ENCODE measurements at regions not wholly inside any gene's neighbourhood (a gene's known extent, or its start where the extent isn't known, plus 50 kb on each side); places are given as distances from the start of the nearest gene placed in this dataset.
"Not testable (repeated sequence)": the region's sequence is repeated elsewhere in the genome, so short reads cannot be mapped to it uniquely, and the experiment has no call there.

GRCh38 chrX:65871671-65872311 is 168.1 kb downstream of the VSIG4 start:
- peak; percentile 27 for TF ChIP-seq CTCF (IDR thresholded peaks at IDR 0.05; ENCODE audit: insufficient read depth, low read depth, low read length, missing control alignments)
- no peak overlapping the region for H3K4me3 ChIP-seq (ENCODE audit: low read depth, low read length)
- DNase-seq (ENCODE audit: low read depth), result peak; percentile 69

- DNase-seq (ENCODE audit: low read depth); H3K4me3 ChIP-seq (ENCODE audit: low read depth, low read length): not testable (repeated sequence)
Measured at GRCh38 chrX:65870544-65870943, 169.3 kb downstream of the VSIG4 start.

GRCh38 chrX:65866773-65867172 is 173.1 kb downstream of the VSIG4 start:
- no peak for TF ChIP-seq CTCF (IDR thresholded peaks at IDR 0.05; ENCODE audit: insufficient read depth, low read depth, low read length, missing control alignments)
- H3K4me3 ChIP-seq (ENCODE audit: low read depth, low read length), result no peak overlapping the region
- DNase-seq (ENCODE audit: low read depth), result peak; percentile 24

- TF ChIP-seq CTCF (IDR thresholded peaks at IDR 0.05; ENCODE audit: insufficient read depth, low read depth, low read length, missing control alignments), result no peak
- peak; percentile 72 for DNase-seq (ENCODE audit: low read depth)
- no peak overlapping the region for H3K4me3 ChIP-seq (ENCODE audit: low read depth, low read length)
Measured at GRCh38 chrX:65866146-65866545, 173.7 kb downstream of the VSIG4 start.

GRCh38 chrX:65862638-65863037 is 177.2 kb downstream of the VSIG4 start:
- no peak for DNase-seq (ENCODE audit: low read depth)
- no peak for TF ChIP-seq CTCF (IDR thresholded peaks at IDR 0.05; ENCODE audit: insufficient read depth, low read depth, low read length, missing control alignments)

GRCh38 chrX:65859299-65859698 is 180.6 kb downstream of the VSIG4 start:
- no peak for DNase-seq (ENCODE audit: low read depth)
- no peak for TF ChIP-seq CTCF (IDR thresholded peaks at IDR 0.05; ENCODE audit: insufficient read depth, low read depth, low read length, missing control alignments)
- H3K4me3 ChIP-seq (ENCODE audit: low read depth, low read length), result no peak overlapping the region

More at GRCh38 chrX:65862638-65863037, 177.2 kb downstream of the VSIG4 start:
- H3K4me3 ChIP-seq (ENCODE audit: low read depth, low read length), result no peak overlapping the region

GRCh38 chrX:65854437-65854836 is 185.4 kb downstream of the VSIG4 start:
- H3K4me3 ChIP-seq (ENCODE audit: low read depth, low read length); DNase-seq (ENCODE audit: low read depth): not testable (repeated sequence)

GRCh38 chrX:65851306-65851705 is 183.9 kb downstream of the MSN start:
- not testable (repeated sequence) for H3K4me3 ChIP-seq (ENCODE audit: low read depth, low read length); DNase-seq (ENCODE audit: low read depth)

- H3K4me3 ChIP-seq (ENCODE audit: low read depth, low read length); DNase-seq (ENCODE audit: low read depth): not testable (repeated sequence)
Measured at GRCh38 chrX:65850821-65851220, 183.4 kb downstream of the MSN start.
